MM.1S (cell line): ENCODE measurements at regions not wholly inside any gene's neighbourhood (a gene's known extent, or its start where the extent isn't known, plus 50 kb on each side); places are given as distances from the start of the nearest gene placed in this dataset.

ENCODE experiments used
- DNase-seq: peaks from one replicate; pipeline ENCODE4 v3.0.0-alpha.2; 2015
- H2AFZ ChIP-seq: fragments of 300-600 bp; sonication (generic); 2 replicates; pipeline ENCODE4 v1.6.0; 2016; ENCODE audit warnings: antibody characterized with exemption, low read length
- H3F3A ChIP-seq: fragments of 300-600 bp; sonication (generic); 2 replicates; pipeline ENCODE4 v1.6.1; 2016; ENCODE audit warnings: mild to moderate bottlenecking, antibody characterized with exemption, low read length, moderate library complexity, mixed read lengths; ENCODE audit not compliant: insufficient read depth
- H3K27ac ChIP-seq: fragments of 300-600 bp; sonication (generic); 2 replicates; pipeline ENCODE4 v1.5.1; 2016; ENCODE audit warnings: mild to moderate bottlenecking, low read length
- H3K27me3 ChIP-seq: fragments of 300-600 bp; sonication (generic); replicated peaks from 2 replicates; pipeline ENCODE4 v1.6.0; 2016; ENCODE audit warnings: low read length; ENCODE audit not compliant: insufficient read depth
- H3K36me3 ChIP-seq: fragments of 300-600 bp; sonication (generic); replicated peaks from 2 replicates; pipeline ENCODE4 v1.6.1; 2016; ENCODE audit warnings: mild to moderate bottlenecking, low read length, mixed read lengths; ENCODE audit not compliant: insufficient read depth
- H3K4me1 ChIP-seq: fragments of 300-600 bp; sonication (generic); 2 replicates; pipeline ENCODE4 v1.6.1; 2016; ENCODE audit warnings: low read length, mixed read lengths
- H3K4me2 ChIP-seq: fragments of 300-600 bp; sonication (generic); 2 replicates; pipeline ENCODE4 v1.6.0; 2016; ENCODE audit warnings: low read depth, low read length
- H3K4me3 ChIP-seq: fragments of 300-600 bp; sonication (generic); 2 replicates; pipeline ENCODE4 v1.5.1; 2016; ENCODE audit warnings: low read length, mixed read lengths
- H3K79me2 ChIP-seq: fragments of 300-600 bp; sonication (generic); 2 replicates; pipeline ENCODE4 v1.6.1; 2016; ENCODE audit warnings: mixed run types, low read length, mixed read lengths
- H3K9ac ChIP-seq: fragments of 300-600 bp; sonication (generic); 2 replicates; pipeline ENCODE4 v1.6.1; 2016; ENCODE audit warnings: low read length, mixed read lengths
- H3K9me2 ChIP-seq: fragments of 300-600 bp; sonication (generic); replicated peaks from 2 replicates; pipeline ENCODE4 v1.6.1; 2016; ENCODE audit warnings: mild to moderate bottlenecking, low read length, mixed read lengths; ENCODE audit not compliant: insufficient read depth
- H3K9me3 ChIP-seq: fragments of 300-600 bp; sonication (generic); replicated peaks from 2 replicates; pipeline ENCODE4 v1.6.1; 2016; ENCODE audit warnings: mild to moderate bottlenecking, low read length, mixed read lengths; ENCODE audit not compliant: insufficient read depth
- H4K20me1 ChIP-seq: fragments of 300-600 bp; sonication (generic); 2 replicates; pipeline ENCODE4 v1.6.1; 2016; ENCODE audit warnings: mild to moderate bottlenecking, low read length, moderate library complexity, mixed read lengths; ENCODE audit not compliant: insufficient read depth
- EZH2 ChIP-seq: fragments of 300-600 bp; sonication (generic); optimal IDR thresholded peaks from 2 replicates; pipeline ENCODE3; 2017; ENCODE audit warnings: low read depth, mild to moderate bottlenecking, antibody characterized with exemption, low read length, mixed read lengths
- EZH2phosphoT487 ChIP-seq: fragments of 300-600 bp; sonication (generic); IDR thresholded peaks from 2 replicates; pipeline ENCODE4 v1.6.1; 2018; ENCODE audit warnings: antibody characterized with exemption, low read length
- TF ChIP-seq, protein P1 (sequence below): fragments of 300-600 bp; sonication (generic); IDR thresholded peaks from 2 replicates; pipeline ENCODE4 v1.5.1; 2016; ENCODE audit warnings: antibody characterized with exemption, low read length, mixed read lengths

DNA sequence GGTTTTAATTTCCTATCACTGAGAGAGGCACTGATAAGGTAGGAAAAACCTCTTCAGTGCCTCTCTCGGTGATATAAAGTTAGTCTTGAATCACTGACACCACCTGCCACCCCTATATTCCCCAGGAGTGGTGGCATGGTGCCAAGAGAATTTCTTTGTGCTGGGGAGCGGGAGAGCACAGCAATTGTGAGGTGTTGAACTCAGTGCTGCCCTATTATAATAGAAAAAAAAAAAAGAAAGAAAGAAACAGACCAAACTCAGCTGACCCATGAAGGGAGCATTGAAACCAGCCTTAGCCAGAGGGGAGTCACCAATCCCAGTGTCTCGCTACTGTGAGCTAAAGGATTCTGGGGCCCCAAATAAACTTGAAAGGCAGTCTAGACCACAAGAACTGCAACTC lies 201.4 kb upstream of the STT3B start:
- Histone ChIP-seq H3K36me3 (no peaks in the 10 kb centered on the region), H3K4me2 (no peak overlapping the region), H3K4me3 (no peak overlapping the region), H3K27ac (no peak overlapping the region), H3K27me3 (no peaks in the 10 kb centered on the region), H3F3A (no peaks in the 10 kb centered on the region), H3K9ac (no peak overlapping the region), H2AFZ (no peak overlapping the region), H3K4me1 (no peaks in the 10 kb centered on the region), H3K9me2 (no peaks in the 10 kb centered on the region), H3K79me2 (no peaks in the 10 kb centered on the region), H4K20me1 (no peaks in the 10 kb centered on the region), H3K9me3 (no peaks in the 10 kb centered on the region)
- TF ChIP-seq EZH2 (no peak), EZH2phosphoT487 (no peak)
- TF ChIP-seq, protein P1, sequence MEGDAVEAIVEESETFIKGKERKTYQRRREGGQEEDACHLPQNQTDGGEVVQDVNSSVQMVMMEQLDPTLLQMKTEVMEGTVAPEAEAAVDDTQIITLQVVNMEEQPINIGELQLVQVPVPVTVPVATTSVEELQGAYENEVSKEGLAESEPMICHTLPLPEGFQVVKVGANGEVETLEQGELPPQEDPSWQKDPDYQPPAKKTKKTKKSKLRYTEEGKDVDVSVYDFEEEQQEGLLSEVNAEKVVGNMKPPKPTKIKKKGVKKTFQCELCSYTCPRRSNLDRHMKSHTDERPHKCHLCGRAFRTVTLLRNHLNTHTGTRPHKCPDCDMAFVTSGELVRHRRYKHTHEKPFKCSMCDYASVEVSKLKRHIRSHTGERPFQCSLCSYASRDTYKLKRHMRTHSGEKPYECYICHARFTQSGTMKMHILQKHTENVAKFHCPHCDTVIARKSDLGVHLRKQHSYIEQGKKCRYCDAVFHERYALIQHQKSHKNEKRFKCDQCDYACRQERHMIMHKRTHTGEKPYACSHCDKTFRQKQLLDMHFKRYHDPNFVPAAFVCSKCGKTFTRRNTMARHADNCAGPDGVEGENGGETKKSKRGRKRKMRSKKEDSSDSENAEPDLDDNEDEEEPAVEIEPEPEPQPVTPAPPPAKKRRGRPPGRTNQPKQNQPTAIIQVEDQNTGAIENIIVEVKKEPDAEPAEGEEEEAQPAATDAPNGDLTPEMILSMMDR: no peak
- no peak for DNase-seq

DNA sequence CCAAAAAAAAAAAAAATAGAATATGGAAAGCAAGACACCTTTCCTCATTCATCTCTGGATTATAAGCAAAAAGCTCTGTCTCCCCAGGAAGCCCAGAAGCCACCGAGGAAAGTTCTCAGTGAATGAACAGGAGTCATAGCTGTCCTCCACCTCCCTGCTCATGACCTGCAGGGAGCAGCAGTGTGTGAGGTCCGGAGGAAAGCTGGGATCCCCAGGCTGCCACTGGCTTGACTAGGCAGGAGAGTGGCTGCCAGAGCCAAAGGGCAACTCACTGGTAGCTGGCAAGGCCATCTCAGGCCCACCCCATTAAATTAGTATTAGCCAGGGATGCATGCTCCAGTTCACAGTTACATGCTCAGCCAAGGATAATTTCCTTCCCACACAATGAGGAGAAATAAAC lies 191.6 kb upstream of the STT3B start:
- Histone ChIP-seq H3K79me2 (no peaks in the 10 kb centered on the region), H3K4me3 (no peak overlapping the region), H3K9me3 (no peaks in the 10 kb centered on the region), H3K4me1 (no peaks in the 10 kb centered on the region), H2AFZ (no peak overlapping the region), H3K9ac (no peak overlapping the region), H4K20me1 (no peaks in the 10 kb centered on the region), H3F3A (no peaks in the 10 kb centered on the region), H3K9me2 (no peaks in the 10 kb centered on the region), H3K36me3 (no peaks in the 10 kb centered on the region), H3K27ac (no peak overlapping the region), H3K4me2 (no peak overlapping the region), H3K27me3 (no peaks in the 10 kb centered on the region)
- no peak for DNase-seq
- no peak for TF ChIP-seq EZH2phosphoT487
- no peak for TF ChIP-seq EZH2
- TF ChIP-seq, protein P1: no peak

DNA sequence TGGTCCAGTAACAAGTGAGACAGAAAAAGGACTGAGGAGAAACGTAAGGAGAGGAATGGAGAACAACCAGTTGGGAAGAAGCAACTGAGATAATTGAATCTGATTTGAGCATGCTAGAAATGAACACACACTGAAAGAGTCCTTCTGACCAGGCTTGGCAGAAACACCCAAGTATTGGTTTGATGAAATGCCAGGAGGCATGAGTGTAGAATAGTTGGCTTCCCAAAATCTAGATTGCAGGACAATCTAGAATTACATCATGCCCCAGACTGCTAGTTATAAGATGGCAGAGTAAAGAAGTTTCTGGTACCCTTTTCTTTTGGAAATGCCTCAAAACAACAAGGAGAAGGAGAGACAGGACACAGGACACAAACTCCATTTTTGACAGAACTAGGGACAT lies 189.7 kb upstream of the STT3B start:
- H3K27me3 ChIP-seq: no peaks in the 10 kb centered on the region
- H3K79me2 ChIP-seq: no peaks in the 10 kb centered on the region
- no peak overlapping the region for H3K4me3 ChIP-seq
- H3K4me2 ChIP-seq: no peak overlapping the region
- no peaks in the 10 kb centered on the region for H3K9me2 ChIP-seq
- H2AFZ ChIP-seq: no peak overlapping the region
- H3K4me1 ChIP-seq: no peaks in the 10 kb centered on the region
- no peak overlapping the region for H3K9ac ChIP-seq
- H3F3A ChIP-seq: no peaks in the 10 kb centered on the region
- H3K36me3 ChIP-seq: no peaks in the 10 kb centered on the region
- no peaks in the 10 kb centered on the region for H3K9me3 ChIP-seq
- H3K27ac ChIP-seq: no peak overlapping the region
- no peak for TF ChIP-seq EZH2
- TF ChIP-seq, protein P1: no peak
- TF ChIP-seq EZH2phosphoT487: no peak
- DNase-seq: no peak
- H4K20me1 ChIP-seq: no peaks in the 10 kb centered on the region

DNA sequence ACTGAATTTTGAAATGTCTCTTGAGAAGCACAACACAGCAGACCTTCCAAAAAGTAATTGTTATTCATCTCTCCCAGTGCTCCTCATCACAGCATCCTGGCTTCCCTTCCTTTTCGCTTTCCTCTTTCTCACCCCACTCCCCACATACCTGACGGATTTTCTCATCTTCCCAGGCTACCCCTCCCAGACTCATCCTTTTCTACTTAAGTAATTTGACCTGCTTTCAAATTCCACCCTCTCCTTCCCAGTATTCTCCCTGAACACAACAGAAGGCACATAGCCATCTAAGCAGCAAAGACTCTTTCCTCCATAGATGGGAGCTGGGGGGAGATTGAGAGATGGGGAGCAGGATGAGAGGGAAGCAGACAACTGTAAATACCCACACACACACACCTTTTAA lies 187.1 kb upstream of the STT3B start:
- TF ChIP-seq EZH2phosphoT487: no peak
- no peak for TF ChIP-seq EZH2
- TF ChIP-seq, protein P1: no peak
- Histone ChIP-seq H3K4me2 (no peak overlapping the region), H3K9me3 (no peaks in the 10 kb centered on the region), H3K27me3 (no peaks in the 10 kb centered on the region), H3K79me2 (no peaks in the 10 kb centered on the region), H3K4me1 (no peaks in the 10 kb centered on the region), H3K36me3 (no peaks in the 10 kb centered on the region), H3K27ac (no peak overlapping the region), H3K9me2 (no peaks in the 10 kb centered on the region), H3F3A (no peaks in the 10 kb centered on the region), H3K4me3 (no peak overlapping the region), H2AFZ (no peak overlapping the region), H4K20me1 (no peaks in the 10 kb centered on the region), H3K9ac (no peak overlapping the region)
- DNase-seq: no peak
